NCI-H345 (cell line): ENCODE measurements at regions not wholly inside any gene's neighbourhood (a gene's known extent, or its start where the extent isn't known, plus 50 kb on each side); places are given as distances from the start of the nearest gene placed in this dataset.
A peak's percentile ranks its signal among the peaks of the same experiment; 100 is the strongest.
"Not testable (repeated sequence)": the region's sequence is repeated elsewhere in the genome, so short reads cannot be mapped to it uniquely, and the experiment has no call there.

Source experiments
- DNase-seq: peaks from one replicate; lab custom pipeline; 2025; lab: John Stamatoyannopoulos, UW

DNA sequence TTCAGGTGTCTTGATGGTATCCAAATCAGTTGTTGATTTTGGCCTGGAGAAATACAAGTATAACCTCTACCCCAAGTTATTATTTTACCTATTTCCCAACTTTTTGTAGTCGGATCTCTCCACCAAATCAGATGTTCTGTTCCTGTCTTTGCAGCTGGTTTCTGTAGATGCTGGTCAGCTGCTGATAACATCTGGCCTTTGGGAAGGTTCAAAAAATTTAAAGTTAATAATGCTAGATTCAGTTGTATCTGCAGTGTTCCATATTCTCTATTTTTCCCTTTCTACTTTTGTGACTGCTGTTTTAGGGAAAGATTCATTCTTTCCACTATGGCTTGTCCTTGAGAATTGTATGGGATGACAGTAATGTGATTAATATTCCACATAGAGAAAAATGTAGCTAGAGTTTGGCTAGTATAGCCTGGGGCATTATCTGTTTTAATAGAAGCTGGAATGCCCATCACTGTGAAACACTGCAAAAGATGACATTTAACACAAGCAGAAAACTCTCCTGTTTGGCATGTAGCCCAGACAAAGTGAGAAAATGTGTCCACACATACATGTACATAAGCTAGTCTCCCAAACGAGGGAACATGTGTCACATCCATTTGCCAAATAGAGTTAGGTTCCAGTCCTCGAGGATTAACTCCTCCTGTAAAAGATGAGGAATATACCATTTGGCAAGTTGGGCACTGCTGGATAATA, 99.2 kb downstream of the ZNF100 start:
- not testable (repeated sequence) for DNase-seq

DNA sequence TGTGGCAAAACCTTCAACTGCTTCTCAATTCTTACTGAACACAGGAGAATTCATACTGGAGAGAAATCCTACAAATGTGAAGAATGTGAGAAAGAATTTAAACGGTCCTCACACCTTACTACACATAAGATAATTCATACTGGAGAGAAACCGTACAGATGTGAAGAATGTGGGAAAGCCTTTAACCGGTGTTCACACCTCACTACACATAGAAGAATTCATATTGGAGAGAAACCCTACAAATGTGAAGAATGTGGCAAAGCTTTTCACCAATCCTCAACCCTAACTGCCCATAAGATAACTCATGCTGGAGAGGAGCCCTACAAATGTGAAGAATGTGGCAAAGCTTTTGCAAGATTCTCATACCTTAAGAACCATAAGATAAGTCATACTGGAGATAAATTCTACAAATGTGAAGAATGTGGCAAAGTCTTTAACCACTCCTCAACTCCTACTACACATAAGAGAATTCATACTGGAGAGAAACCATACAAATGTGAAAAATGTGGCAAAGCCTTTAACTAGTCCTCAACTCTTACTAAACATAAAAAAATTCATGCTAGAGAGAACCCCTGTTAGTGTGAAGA, 111.7 kb downstream of the ZNF100 start:
- DNase-seq, result no peak

DNA sequence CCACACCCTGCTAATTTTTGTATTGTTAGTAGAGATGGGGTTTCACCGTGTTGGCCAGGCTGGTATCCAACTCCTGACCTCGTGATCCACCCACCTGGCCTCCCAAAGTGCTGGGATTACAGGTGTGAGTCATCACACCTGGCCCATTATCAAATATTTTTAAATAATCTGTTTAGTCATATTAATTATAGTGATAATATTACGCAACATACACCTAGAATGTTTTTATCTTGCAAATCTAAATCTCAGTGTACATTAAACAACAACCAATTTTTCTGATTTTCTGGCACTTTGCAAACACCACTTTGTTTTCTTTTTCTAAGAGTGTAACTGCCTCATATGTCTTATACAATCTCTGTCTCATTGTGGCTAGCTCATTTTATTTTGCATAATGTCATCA, 115.9 kb downstream of the ZNF100 start:
- DNase-seq, result not testable (repeated sequence)

DNA sequence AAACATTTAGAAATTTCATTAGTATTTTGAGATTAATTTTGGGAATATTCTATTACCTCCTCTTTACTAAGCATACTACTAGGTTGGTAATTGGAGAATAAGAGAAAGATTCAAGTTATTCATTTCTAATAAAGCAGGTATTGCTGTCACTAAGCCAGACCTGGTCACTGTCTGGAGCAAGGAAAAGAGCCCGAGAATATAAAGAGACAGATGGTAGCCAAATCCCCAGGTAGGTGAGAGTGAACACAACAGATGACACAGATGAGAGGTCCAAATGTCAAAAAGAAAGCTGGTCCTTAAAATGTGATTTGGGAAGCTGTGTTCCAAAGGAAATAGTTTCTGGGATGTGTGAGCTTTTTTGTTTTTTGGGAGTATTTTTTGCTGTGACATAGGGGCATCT, 128.6 kb downstream of the ZNF100 start:
- no peak for DNase-seq

DNA sequence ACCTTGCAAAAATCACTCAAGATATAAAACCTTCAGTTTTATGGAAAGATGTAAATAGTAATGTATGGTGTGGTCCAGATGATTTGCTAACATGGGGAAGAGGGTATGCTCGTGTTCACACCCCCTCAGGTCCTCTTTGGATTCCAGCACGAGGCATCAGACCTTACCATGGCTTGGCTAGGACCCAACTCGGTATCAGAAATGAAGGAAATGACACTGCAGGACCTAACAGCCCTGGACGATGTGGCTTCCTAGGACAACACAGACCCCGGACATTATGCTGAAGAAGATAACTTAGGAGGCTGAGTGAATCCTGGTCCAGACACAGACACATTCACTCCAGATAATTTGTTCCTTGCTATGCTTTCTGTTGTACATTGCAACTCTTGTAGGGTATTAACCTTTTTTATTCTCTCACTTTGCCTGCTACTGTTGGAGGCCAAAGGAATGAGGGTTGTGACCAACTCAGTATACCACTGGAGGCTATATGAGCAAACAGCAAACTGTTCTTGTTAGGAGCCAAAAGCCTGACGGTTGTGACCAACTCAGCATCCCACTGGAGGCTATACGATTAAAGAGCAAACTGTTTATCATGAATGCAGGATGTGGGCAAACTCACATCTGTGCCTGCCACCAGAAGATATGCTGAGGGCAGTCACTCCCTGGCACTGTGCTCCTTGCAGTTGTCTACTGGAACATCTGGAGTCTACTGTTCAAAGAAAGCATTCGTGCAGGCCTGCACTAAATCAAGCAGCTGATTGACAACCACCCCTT, 121.7 kb downstream of the ZNF429 start:
- no peak for DNase-seq

DNA sequence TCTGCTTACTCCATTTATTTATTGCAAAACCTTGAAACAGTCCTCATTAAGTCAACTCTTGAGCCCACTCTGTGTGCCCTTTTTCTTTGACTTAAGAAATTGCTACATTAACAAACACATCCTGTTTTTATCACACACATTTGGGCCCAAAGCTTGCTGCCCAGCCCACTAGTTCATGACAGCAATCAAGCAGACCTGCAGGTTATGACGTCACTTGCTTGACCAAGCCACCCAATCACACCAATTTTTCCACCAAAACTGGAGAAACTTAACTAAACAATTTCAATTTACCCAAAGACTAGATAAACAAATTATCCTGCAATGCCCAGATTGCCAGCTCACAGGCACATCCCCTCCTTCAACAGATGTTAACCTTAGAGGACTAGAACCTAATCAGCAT, 120.7 kb downstream of the ZNF429 start:
- DNase-seq, result no peak

GRCh38 chr19:21622920-21623319, 117.5 kb downstream of the ZNF429 start:
- DNase-seq, result no peak

GRCh38 chr19:21621671-21622070, 116.3 kb downstream of the ZNF429 start:
- DNase-seq, result no peak

- no peak for DNase-seq
These were observed 112.4 kb downstream of the ZNF429 start for GRCh38 chr19:21617740-21618339.

- DNase-seq, result not testable (repeated sequence)
These were observed 109.4 kb downstream of the ZNF429 start for GRCh38 chr19:21614776-21615175.

DNA sequence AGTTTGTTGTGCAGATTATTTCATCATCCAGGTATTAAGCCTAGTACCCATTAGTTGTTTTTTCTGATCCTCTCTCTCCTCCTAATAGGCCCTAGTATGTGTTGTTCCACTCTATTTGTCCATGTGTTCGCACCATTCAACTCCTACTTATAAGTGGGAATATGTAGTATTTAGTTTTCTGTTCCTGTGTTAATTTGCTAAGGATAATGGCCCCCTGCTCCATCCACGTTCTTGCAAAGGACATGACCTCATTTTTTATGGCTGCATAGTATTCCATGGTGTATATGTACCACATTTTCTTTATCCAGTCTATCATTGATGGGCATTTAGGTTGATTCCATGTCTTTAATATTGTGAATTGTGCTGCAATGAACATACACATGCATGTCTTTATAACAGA, 107.8 kb downstream of the ZNF429 start:
- DNase-seq, result not testable (repeated sequence)

DNA sequence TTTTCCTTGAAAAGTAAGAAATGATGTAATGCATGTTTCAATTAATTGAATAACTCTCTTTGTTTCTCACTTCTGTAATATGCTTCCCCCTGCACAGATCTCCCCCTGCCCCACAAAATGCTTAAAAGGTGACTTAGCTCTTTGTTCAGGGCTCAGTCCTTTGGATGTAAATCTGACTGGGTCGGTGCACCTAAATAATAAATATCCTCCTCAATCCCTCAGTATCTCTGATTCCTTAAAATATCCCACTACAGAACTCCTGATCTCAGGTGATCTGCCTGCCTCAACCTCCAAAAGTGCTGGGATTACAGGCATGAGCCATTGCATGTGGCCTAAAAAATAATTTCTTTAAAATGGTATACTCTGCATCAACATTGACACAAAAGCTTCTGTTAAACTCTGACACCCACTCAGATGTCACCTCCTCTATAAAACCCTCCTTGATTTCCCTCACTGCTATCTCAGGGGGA, 107.0 kb downstream of the ZNF429 start:
- no peak for DNase-seq

DNA sequence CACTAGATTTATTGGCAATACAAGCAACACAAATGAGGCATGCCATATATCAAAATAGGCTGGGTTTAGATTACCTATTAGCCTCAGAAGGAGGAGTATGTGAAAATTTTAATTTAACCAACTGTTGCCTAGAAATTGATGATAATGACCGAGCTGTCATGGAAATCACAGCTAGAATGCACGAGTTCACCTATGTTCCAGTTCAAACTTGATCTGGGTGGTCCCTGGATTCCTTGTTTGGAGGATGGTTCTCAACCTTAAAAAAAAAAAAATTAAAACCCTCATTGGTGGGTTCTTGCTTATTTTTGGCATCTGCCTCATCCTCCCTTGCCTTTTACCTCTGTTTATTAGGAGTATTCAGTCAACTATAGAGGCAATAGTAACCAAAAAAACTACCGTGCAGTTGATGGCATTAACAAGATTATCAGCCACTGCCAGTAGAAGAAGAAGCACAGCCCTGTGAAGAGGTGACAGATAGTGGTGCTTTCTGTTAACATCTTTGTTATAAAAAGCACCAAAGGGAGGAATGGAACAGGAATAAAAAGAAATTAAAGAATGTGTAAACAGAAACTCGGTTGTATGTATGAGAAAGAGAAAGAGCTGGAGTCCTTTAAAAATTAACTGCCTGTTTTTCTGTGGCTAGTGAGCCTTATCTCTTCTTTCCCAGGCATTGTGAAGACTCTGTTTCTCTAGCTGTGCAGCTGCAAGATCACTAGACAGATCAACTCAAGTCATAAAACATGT, 106.4 kb downstream of the ZNF429 start:
- no peak for DNase-seq

DNA sequence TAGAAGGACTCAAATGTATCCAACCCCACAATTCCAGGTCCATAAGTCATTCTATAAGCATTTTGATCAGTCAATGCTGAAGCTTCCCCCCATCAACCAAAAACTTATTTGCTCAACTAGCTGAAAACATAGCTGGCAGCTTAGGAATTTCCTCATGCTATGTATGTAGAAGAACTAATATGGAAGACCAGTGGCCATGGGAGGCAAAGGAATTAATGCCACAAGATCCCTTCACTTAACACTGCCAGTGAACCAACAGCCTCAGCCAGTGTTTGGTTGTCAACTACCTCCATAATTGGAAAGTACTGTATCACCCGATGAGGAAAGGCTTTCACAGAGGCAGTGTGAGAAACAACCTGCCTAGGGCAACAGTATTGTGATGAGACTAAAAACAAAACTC, 105.4 kb downstream of the ZNF429 start:
- DNase-seq, result no peak

- DNase-seq, result no peak
These were observed 104.9 kb downstream of the ZNF429 start for GRCh38 chr19:21610341-21610740.

GRCh38 chr19:21608571-21608970, 103.2 kb downstream of the ZNF429 start:
- DNase-seq, result peak; percentile 1

DNA sequence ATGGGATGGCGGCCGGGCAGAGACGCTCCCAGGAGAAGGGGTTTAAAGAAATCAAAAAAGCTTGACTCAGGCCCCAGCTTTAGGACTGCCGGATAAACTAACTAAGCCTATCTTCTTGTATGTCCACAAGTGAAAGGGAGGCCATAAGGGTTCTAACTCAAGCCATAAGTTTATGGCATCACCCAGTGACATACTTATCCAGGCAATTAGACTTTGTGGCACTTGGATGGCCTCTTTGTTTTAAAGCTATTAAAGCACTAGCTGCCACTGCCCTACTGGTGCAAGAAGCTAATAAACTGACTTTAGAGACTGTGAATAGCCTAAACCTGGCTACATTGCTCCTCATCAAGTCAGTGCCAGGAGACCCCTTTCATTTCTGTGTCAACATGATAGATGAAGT, 102.0 kb downstream of the ZNF429 start:
- DNase-seq, result no peak

GRCh38 chr19:21607011-21607410, 101.6 kb downstream of the ZNF429 start:
- not testable (repeated sequence) for DNase-seq

- not testable (repeated sequence) for DNase-seq
These were observed 100.9 kb downstream of the ZNF429 start for GRCh38 chr19:21606326-21606725.

DNA sequence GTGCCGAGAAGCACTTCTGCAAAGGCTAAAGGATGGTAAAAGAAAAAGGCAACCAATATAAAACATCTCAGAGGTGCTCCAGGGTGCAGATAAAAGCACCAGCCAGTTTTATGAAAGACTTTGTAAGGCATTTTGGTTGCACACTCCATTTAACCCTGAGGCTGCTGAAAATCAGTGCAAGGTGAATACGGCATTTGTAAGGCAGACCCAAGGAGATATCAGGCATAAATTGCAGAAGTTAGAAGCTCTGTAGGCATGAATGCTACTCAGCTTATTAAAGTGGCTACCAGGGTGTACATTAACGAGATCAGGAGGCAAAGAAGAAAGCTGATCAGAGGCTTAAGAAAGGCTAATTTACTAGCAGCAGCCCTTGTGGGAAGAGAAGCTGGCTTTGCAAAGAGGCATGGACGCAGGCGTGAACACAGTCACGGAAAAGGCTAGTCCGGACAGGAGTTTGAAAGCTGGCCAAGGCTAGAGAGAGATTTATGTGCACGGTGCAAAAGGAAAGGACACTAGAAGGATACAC, 99.6 kb downstream of the ZNF429 start:
- DNase-seq, result no peak
